ENCODE measurements at regions not wholly inside any gene's neighbourhood (a gene's known extent, or its start where the extent isn't known, plus 50 kb on each side); places are given as distances from the start of the nearest gene placed in this dataset.

DNA sequence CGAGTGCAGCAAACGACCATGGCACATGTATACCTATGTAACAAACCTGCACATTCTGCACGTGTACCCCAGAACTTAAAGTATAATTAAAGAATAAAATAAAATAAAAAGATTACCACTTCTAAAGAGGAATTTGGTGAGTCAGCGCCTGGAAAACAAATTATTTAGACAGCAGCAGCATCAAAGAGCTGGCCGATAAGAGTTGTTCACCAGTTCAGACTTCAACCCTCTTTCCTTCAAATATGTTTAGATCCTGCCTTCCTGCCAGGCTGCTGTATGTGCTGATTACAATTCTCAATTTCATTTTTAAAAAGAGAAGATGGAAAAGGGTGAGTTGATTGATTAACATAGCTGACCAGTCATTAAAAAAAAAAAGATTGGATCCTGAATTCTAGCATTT lies 672.0 kb upstream of the NRP1 start:
- H3K4me1 ChIP-seq = no peaks in the 10 kb centered on the region
- H3K4me3 ChIP-seq = no peak overlapping the region
- H3K9me3 ChIP-seq = no peaks in the 10 kb centered on the region
- ATAC-seq = no peak
- 87 to 88% methylated on average over 5 of the region's 5 CpGs for WGBS, 2 donors (ENCODE audit: low coverage in 1 of 2)
- H3K27me3 ChIP-seq = no peaks in the 10 kb centered on the region
- H3K27ac ChIP-seq = no peak overlapping the region
- TF ChIP-seq, protein P1, sequence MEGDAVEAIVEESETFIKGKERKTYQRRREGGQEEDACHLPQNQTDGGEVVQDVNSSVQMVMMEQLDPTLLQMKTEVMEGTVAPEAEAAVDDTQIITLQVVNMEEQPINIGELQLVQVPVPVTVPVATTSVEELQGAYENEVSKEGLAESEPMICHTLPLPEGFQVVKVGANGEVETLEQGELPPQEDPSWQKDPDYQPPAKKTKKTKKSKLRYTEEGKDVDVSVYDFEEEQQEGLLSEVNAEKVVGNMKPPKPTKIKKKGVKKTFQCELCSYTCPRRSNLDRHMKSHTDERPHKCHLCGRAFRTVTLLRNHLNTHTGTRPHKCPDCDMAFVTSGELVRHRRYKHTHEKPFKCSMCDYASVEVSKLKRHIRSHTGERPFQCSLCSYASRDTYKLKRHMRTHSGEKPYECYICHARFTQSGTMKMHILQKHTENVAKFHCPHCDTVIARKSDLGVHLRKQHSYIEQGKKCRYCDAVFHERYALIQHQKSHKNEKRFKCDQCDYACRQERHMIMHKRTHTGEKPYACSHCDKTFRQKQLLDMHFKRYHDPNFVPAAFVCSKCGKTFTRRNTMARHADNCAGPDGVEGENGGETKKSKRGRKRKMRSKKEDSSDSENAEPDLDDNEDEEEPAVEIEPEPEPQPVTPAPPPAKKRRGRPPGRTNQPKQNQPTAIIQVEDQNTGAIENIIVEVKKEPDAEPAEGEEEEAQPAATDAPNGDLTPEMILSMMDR (IDR thresholded peaks at IDR 0.05) = no peak
- TF ChIP-seq POLR2A (IDR thresholded peaks at IDR 0.05) (no peak), EP300 (IDR thresholded peaks at IDR 0.05) (no peak)
- no peaks in the 10 kb centered on the region for H3K36me3 ChIP-seq

DNA sequence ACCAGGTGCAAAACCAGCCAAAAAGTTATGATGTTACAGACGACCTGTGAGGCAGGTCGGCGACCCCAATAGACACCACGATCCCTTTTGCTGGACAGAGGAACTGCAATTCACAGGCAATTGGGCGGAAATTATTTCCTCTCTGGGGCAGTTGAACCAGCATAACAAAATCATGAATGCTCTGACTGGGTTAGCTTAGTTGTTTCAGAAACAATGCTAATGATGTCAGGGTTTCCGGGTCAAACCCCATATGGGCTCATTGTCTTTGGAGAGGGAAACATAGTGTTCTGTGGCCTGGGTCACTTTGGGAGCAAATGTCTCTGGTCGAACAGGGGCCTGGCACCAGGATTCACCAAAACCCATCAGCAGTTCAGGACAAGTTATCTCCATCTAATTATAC lies 669.1 kb upstream of the NRP1 start:
- no peaks in the 10 kb centered on the region for H3K36me3 ChIP-seq
- H3K27ac ChIP-seq = no peak overlapping the region
- no peak overlapping the region for H3K4me3 ChIP-seq
- WGBS, 2 donors (ENCODE audit: low coverage in 1 of 2) = 84 to 90% methylated on average over 7 of the region's 7 CpGs
- TF ChIP-seq POLR2A (IDR thresholded peaks at IDR 0.05) (no peak), EP300 (IDR thresholded peaks at IDR 0.05) (no peak), POLR2AphosphoS5 (IDR thresholded peaks at IDR 0.05) (no peak)
- TF ChIP-seq, protein P1 (IDR thresholded peaks at IDR 0.05) = no peak
- H3K27me3 ChIP-seq = no peaks in the 10 kb centered on the region
- no peaks in the 10 kb centered on the region for H3K9me3 ChIP-seq
- H3K4me1 ChIP-seq = no peaks in the 10 kb centered on the region
- ATAC-seq = no peak

DNA sequence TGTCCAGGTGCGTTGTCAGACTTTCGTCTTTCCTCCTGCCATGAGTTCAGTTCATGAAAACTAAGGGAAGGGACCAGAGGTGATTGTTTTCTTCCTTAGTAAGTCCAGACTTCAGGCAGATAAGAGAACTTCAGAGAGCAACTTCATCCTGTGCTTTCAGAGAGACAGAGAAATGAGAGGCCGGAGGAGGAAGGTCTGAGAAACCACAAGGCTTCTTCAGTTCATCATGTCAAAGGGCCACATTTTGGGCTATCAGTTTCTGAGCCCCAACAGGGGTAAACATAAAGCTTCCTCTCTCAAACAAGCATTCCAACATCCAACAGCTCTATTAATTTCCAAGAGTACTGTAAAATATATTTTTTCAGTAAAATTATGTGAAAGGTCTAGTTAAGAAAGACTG lies 668.4 kb upstream of the NRP1 start:
- no peak overlapping the region for H3K4me3 ChIP-seq
- no peak for ATAC-seq
- no peaks in the 10 kb centered on the region for H3K36me3 ChIP-seq
- no peaks in the 10 kb centered on the region for H3K4me1 ChIP-seq
- no peaks in the 10 kb centered on the region for H3K27me3 ChIP-seq
- H3K27ac ChIP-seq = no peak overlapping the region
- WGBS, 2 donors (ENCODE audit: low coverage in 1 of 2) = 93 to 100% methylated on average over 3 of the region's 3 CpGs
- no peaks in the 10 kb centered on the region for H3K9me3 ChIP-seq
- TF ChIP-seq EP300 (IDR thresholded peaks at IDR 0.05) = no peak
- TF ChIP-seq POLR2A (IDR thresholded peaks at IDR 0.05) = no peak
- no peak for TF ChIP-seq POLR2AphosphoS5 (IDR thresholded peaks at IDR 0.05)
- TF ChIP-seq, protein P1 (IDR thresholded peaks at IDR 0.05) = no peak

DNA sequence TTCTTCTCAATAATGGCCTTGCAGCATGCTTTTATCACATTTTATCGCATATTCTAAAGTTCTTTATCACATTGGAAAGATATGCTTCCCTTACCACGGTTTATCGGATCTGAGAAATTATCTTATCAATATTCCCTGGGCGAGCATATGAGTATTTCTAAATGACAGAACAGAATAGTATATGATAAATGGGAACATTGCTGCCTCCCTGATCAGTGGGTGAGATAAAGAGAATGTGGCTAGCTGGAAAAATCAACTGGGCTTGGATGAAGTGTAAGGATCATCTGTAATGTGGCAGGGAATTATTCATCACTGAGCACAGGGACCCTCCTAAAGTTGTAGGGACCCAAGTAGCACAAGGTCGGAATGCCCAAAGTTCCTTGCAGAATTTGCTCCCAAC lies 667.4 kb upstream of the NRP1 start:
- H3K9me3 ChIP-seq = no peaks in the 10 kb centered on the region
- no peak overlapping the region for H3K4me3 ChIP-seq
- no peaks in the 10 kb centered on the region for H3K27me3 ChIP-seq
- no peak overlapping the region for H3K27ac ChIP-seq
- TF ChIP-seq POLR2A (IDR thresholded peaks at IDR 0.05) = no peak
- TF ChIP-seq, protein P1 (IDR thresholded peaks at IDR 0.05) = no peak
- no peak for TF ChIP-seq EP300 (IDR thresholded peaks at IDR 0.05)
- no peak for TF ChIP-seq POLR2AphosphoS5 (IDR thresholded peaks at IDR 0.05)
- ATAC-seq = no peak
- H3K36me3 ChIP-seq = no peaks in the 10 kb centered on the region
- WGBS, 2 donors (ENCODE audit: low coverage in 1 of 2) = 81 to 95% methylated on average over 4 to 5 of the region's 5 CpGs
- no peaks in the 10 kb centered on the region for H3K4me1 ChIP-seq

DNA sequence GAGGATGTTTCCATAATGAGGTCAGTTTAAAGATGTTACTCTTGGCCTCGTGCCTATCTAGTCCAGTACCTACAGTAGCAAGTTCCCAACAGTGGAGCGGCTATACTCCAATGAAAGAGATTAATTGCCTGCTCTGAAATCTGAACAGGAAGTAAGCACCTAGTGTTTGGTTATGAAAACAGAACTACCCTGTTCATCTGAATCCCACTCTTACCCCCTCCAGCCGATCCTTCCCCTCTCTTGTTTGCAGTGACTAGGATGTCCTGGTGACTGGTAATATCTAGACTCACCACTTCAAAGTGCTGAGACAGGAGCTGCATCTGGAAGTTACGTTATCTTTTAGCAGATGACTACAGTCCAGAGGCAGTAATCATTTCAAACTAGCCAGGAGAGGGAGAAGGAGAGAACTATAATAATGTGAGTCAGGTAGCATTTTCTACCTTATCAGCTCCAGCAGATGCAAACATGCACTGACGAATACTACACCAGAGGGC lies 666.7 kb upstream of the NRP1 start:
- Histone ChIP-seq H3K36me3 (no peaks in the 10 kb centered on the region), H3K27me3 (no peaks in the 10 kb centered on the region), H3K4me3 (no peak overlapping the region), H3K9me3 (no peaks in the 10 kb centered on the region), H3K27ac (no peak overlapping the region), H3K4me1 (no peaks in the 10 kb centered on the region)
- no peak for TF ChIP-seq POLR2A (IDR thresholded peaks at IDR 0.05)
- TF ChIP-seq, protein P1 (IDR thresholded peaks at IDR 0.05) = no peak
- TF ChIP-seq EP300 (IDR thresholded peaks at IDR 0.05) = no peak
- no peak for TF ChIP-seq POLR2AphosphoS5 (IDR thresholded peaks at IDR 0.05)
- WGBS, 2 donors (ENCODE audit: low coverage in 1 of 2) = 50 to 78% methylated on average over 2 to 5 of the region's 5 CpGs
- ATAC-seq = no peak
